Gastroesophageal sphincter (tissue), 4 donors: ENCODE measurements at regions not wholly inside any gene's neighbourhood (a gene's known extent, or its start where the extent isn't known, plus 50 kb on each side); places are given as distances from the start of the nearest gene placed in this dataset.

Experiments used
- ATAC-seq: fragments of 150-250 bp; one replicate; pipeline ENCODE4 v1.9.1; 2016; ENCODE audit warnings: mild to moderate bottlenecking, moderate library complexity
- H3K27ac ChIP-seq, 4 donors: fragments of 200-600 bp; sonication (generic) in 3 of 4; 1 replicate in 3 of 4; 2 replicates in 1 of 4; pipeline ENCODE4 v1.5.1; 2016 to 2019
- H3K27me3 ChIP-seq: fragments of 200-600 bp; sonication (generic); one replicate; pipeline ENCODE4 v1.5.1; 2019
- H3K36me3 ChIP-seq, 2 donors: fragments of 200-600 bp; sonication (generic); one replicate each; pipeline ENCODE4 v1.5.1; 2019; ENCODE audit warnings: control low read depth in 1 of 2
- H3K4me1 ChIP-seq, 3 donors: fragments of 200-600 bp; sonication (generic); 1 replicate in 2 of 3; 2 replicates in 1 of 3; pipeline ENCODE4 v1.5.1; 2016 to 2019; ENCODE audit warnings: control low read depth in 2 of 3
- H3K4me3 ChIP-seq, 2 donors: fragments of 200-600 bp; sonication (generic); one replicate each; pipeline ENCODE4 v1.5.1; 2019; ENCODE audit warnings: mild to moderate bottlenecking in 1 of 2, moderate library complexity in 1 of 2
- H3K9me3 ChIP-seq, 3 donors: fragments of 200-600 bp; sonication (generic); one replicate each; pipeline ENCODE4 v1.5.1; 2017 to 2019; ENCODE audit warnings: control low read depth in 2 of 3
- CTCF ChIP-seq, 4 experiments: fragments of 200-600 bp in 2 of 4; fragments of 450-650 bp in 2 of 4; sonication (generic) in 1 of 4; IDR thresholded peaks; one replicate each; pipeline ENCODE4 v1.5.1; 2017 to 2019; ENCODE audit warnings: antibody characterized with exemption in 4 of 4, mild to moderate bottlenecking in 2 of 4, moderate library complexity in 2 of 4
- EP300 ChIP-seq: sonication (generic); formaldehyde crosslinking; IDR thresholded peaks from one replicate; pipeline ENCODE4 v1.6.1; 2017; ENCODE audit warnings: antibody characterized with exemption, mild to moderate bottlenecking
- POLR2A ChIP-seq, 2 donors: fragments of 450-650 bp; IDR thresholded peaks; one replicate each; pipeline ENCODE4 v1.6.1; 2017; ENCODE audit warnings: antibody characterized with exemption in 2 of 2, mild to moderate bottlenecking in 2 of 2, moderate library complexity in 1 of 2
- POLR2AphosphoS5 ChIP-seq: sonication (generic); formaldehyde crosslinking; IDR thresholded peaks from one replicate; pipeline ENCODE4 v1.6.1; 2017; ENCODE audit warnings: antibody characterized with exemption
- WGBS, 2 donors: methylation state at CpG; one replicate each; pipeline ENCODE4 v1.1.5; 2018; ENCODE audit warnings: low coverage in 1 of 2; 5-methylcytosine and 5-hydroxymethylcytosine counted together

- Histone ChIP-seq H3K27ac (no peak overlapping the region), H3K27me3 (no peaks in the 10 kb centered on the region), H3K36me3 (no peaks in the 10 kb centered on the region), H3K9me3 (no peaks in the 10 kb centered on the region), H3K4me3 (no peak overlapping the region), H3K4me1 (no peaks in the 10 kb centered on the region)
- TF ChIP-seq POLR2AphosphoS5: no peak
- TF ChIP-seq POLR2A (IDR thresholded peaks at IDR 0.05): no peak
- TF ChIP-seq EP300: no peak
- no peak for TF ChIP-seq CTCF (IDR thresholded peaks at IDR 0.05)
- ATAC-seq: no peak
Observed at GRCh38 chr1:168980180-168980579, 126.3 kb upstream of the ATP1B1 start.

- no peaks in the 10 kb centered on the region for H3K36me3 ChIP-seq
- H3K27me3 ChIP-seq: no peaks in the 10 kb centered on the region
- no peaks in the 10 kb centered on the region for H3K4me1 ChIP-seq
- TF ChIP-seq POLR2A (IDR thresholded peaks at IDR 0.05): no peak
- no peak for TF ChIP-seq POLR2AphosphoS5
- no peak for TF ChIP-seq EP300
- no peak for TF ChIP-seq CTCF (IDR thresholded peaks at IDR 0.05)
- H3K4me3 ChIP-seq: no peak overlapping the region
- H3K9me3 ChIP-seq: no peaks in the 10 kb centered on the region
- no peak for ATAC-seq
- H3K27ac ChIP-seq: no peak overlapping the region
Observed at GRCh38 chr1:168980656-168981055, 125.8 kb upstream of the ATP1B1 start.

GRCh38 chr1:168982778-168983177 lies 123.7 kb upstream of the ATP1B1 start:
- Histone ChIP-seq H3K4me1 (no peaks in the 10 kb centered on the region), H3K4me3 (no peak overlapping the region), H3K27ac (no peak overlapping the region), H3K36me3 (no peaks in the 10 kb centered on the region), H3K27me3 (no peaks in the 10 kb centered on the region), H3K9me3 (no peaks in the 10 kb centered on the region)
- no peak for ATAC-seq
- TF ChIP-seq POLR2AphosphoS5: no peak
- WGBS, 2 donors: 65 to 79% methylated on average over 3 to 4 of the region's 4 CpGs

GRCh38 chr1:168987330-168987729 lies 119.2 kb upstream of the ATP1B1 start:
- Histone ChIP-seq H3K4me3 (no peak overlapping the region), H3K36me3 (no peaks in the 10 kb centered on the region), H3K4me1 (no peaks in the 10 kb centered on the region), H3K27ac (no peak overlapping the region), H3K27me3 (no peaks in the 10 kb centered on the region), H3K9me3 (no peaks in the 10 kb centered on the region)
- WGBS, 2 donors: 94% methylated on average over 4 of the region's 4 CpGs
- TF ChIP-seq POLR2A (IDR thresholded peaks at IDR 0.05) (no peak), CTCF (IDR thresholded peaks at IDR 0.05) (no peak), POLR2AphosphoS5 (no peak), EP300 (no peak)
- ATAC-seq: no peak

- Histone ChIP-seq H3K4me1 (no peaks in the 10 kb centered on the region), H3K27ac (no peak overlapping the region), H3K4me3 (no peak overlapping the region), H3K27me3 (no peaks in the 10 kb centered on the region), H3K9me3 (no peaks in the 10 kb centered on the region), H3K36me3 (no peaks in the 10 kb centered on the region)
- ATAC-seq: no peak
- 80% methylated on average over 2 of the region's 2 CpGs; no CpG with 5 or more reads in 1 of the 2 donors for WGBS, 2 donors
- no peak for TF ChIP-seq POLR2A (IDR thresholded peaks at IDR 0.05)
Observed at GRCh38 chr1:168987923-168988322, 118.6 kb upstream of the ATP1B1 start.

GRCh38 chr1:168989985-168990384 lies 116.5 kb upstream of the ATP1B1 start:
- Histone ChIP-seq H3K4me1 (no peaks in the 10 kb centered on the region), H3K9me3 (no peaks in the 10 kb centered on the region), H3K27ac (no peak overlapping the region), H3K36me3 (no peaks in the 10 kb centered on the region), H3K4me3 (no peak overlapping the region), H3K27me3 (no peaks in the 10 kb centered on the region)
- no peak for ATAC-seq
- no peak for TF ChIP-seq CTCF (IDR thresholded peaks at IDR 0.05)
- no peak for TF ChIP-seq POLR2A (IDR thresholded peaks at IDR 0.05)
- no peak for TF ChIP-seq EP300
- no peak for TF ChIP-seq POLR2AphosphoS5
